Spleen (tissue), 11 donors: ENCODE measurements at regions not wholly inside any gene's neighbourhood (a gene's known extent, or its start where the extent isn't known, plus 50 kb on each side); places are given as distances from the start of the nearest gene placed in this dataset.

Experiments
- DNase-seq: peaks from one replicate; pipeline ENCODE4 v3.0.0-alpha.2; 2020
- H3K27ac ChIP-seq, 8 donors: fragments of 200-600 bp; sonication (generic) in 7 of 8; 1 replicate in 4 of 8; 2 replicates in 4 of 8; pipeline versions ENCODE4 v1.5.0 to v1.8.0; 2016 to 2021; ENCODE audit warnings: inconsistent platforms in 4 of 8, mild to moderate bottlenecking in 4 of 8, moderate library complexity in 1 of 8
- H3K27me3 ChIP-seq, 7 donors: fragments of 200-600 bp; sonication (generic) in 6 of 7; replicated peaks in 1 of 7; 1 replicate in 4 of 7; 2 replicates in 3 of 7; pipeline versions ENCODE4 v1.5.0 to v1.8.0; 2016 to 2021; ENCODE audit warnings: inconsistent platforms in 3 of 7, mild to moderate bottlenecking in 1 of 7
- H3K36me3 ChIP-seq, 6 donors: fragments of 200-600 bp; sonication (generic) in 5 of 6; 1 replicate in 4 of 6; 2 replicates in 2 of 6; pipeline versions ENCODE4 v1.5.0 to v1.8.0; 2016 to 2021; ENCODE audit warnings: inconsistent platforms in 2 of 6
- H3K4me1 ChIP-seq, 6 donors: fragments of 200-600 bp; sonication (generic) in 5 of 6; 1 replicate in 3 of 6; 2 replicates in 3 of 6; pipeline versions ENCODE4 v1.5.0 to v1.8.0; 2016 to 2021; ENCODE audit warnings: inconsistent platforms in 3 of 6
- H3K4me3 ChIP-seq, 8 donors: fragments of 200-600 bp; sonication (generic) in 7 of 8; 1 replicate in 4 of 8; 2 replicates in 4 of 8; pipeline versions ENCODE4 v1.5.0 to v1.8.0; 2016 to 2021; ENCODE audit warnings: inconsistent platforms in 4 of 8, mild to moderate bottlenecking in 4 of 8, moderate library complexity in 2 of 8
- H3K9me3 ChIP-seq, 8 donors: fragments of 200-600 bp; sonication (generic) in 7 of 8; 1 replicate in 4 of 8; 2 replicates in 4 of 8; pipeline versions ENCODE4 v1.5.0 to v1.8.0; 2016 to 2021; ENCODE audit warnings: inconsistent platforms in 4 of 8
- CTCF ChIP-seq, 11 experiments: fragments of 200-600 bp in 7 of 11; fragments of 450-650 bp in 4 of 11; sonication (generic) in 4 of 11; IDR thresholded peaks in 8 of 11; conservative IDR thresholded peaks in 3 of 11; 1 replicate in 7 of 11; 2 replicates in 4 of 11; pipeline versions ENCODE4 v1.4.0 to v1.8.0; 2016 to 2021; ENCODE audit warnings: antibody characterized with exemption in 11 of 11, inconsistent platforms in 4 of 11, mild to moderate bottlenecking in 1 of 11
- POLR2A ChIP-seq, 3 donors: fragments of 450-650 bp; IDR thresholded peaks; one replicate each; pipeline ENCODE4 v1.5.1; 2017; ENCODE audit warnings: antibody characterized with exemption in 3 of 3, mild to moderate bottlenecking in 1 of 3
- POLR2AphosphoS5 ChIP-seq, 3 donors: sonication (generic); formaldehyde crosslinking; IDR thresholded peaks; one replicate each; pipeline ENCODE4 v1.5.1; 2017; ENCODE audit warnings: antibody characterized with exemption in 3 of 3
- WGBS, 5 donors: extraction: QIAGEN DNeasy Blood & Tissue Kit in 3 of 5; methylation state at CpG; one replicate each; pipeline versions ENCODE4 v1.1.5 to v1.1.7; 2013 to 2018; 5-methylcytosine and 5-hydroxymethylcytosine counted together
- intact Hi-C: fragments of 100-400 bp; cut with DNase I; formaldehyde crosslinking; loops from one replicate; pipeline ENCODE4 v1.15.0; 2023; ENCODE audit warnings: low total_unique reads
- donor health status: healthy with polysubstance abuse.
- donor health status: DM: no; HTN: no; CAD: no; lungs with moderate emphysema.
- donor health status: DM: no; HTN: no; CAD: no.
- donor health status: Bipolar disorder and iron deficiency.
- donor health status: healthy.
- donor health status: DM: no; HTN: no; CAD: no.
- donor health status: DM: yes; HTN: yes; CAD: no.

DNA sequence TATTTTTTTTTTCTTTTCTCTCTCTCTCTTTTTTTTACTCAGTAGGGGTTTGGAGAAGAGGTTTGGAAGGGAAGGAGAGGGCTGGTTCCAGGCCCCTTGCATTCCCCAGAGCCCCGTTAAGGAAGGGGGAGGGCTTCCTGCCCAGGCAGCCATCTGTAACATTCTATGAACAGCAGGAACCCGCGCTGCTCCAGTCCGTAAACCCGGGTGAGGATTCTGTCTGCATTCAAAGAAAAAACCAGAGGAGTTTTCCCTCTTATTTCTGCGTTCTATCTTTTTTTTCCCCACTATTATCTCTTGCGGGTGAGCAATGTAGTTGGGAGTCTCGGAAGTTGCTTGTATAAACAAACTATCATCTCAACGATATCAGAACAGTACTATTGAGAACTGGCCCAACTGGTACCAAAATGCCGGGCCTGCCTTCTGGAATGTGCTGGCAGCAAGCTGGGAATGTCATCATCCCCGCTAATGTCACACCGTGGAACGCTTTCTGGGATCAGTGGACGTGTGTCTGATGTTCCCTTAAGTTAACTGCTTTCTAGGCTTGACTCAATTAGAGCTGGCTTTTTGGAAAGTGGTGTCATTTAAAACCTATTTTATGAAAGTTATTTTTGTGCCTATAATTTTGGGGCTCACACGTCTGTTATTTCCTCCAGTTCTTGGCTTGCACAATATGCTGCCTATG lies 153.1 kb upstream of the MEOX2 start:
- intact Hi-C loops = no loop called here

GRCh38 chr7:15838265-15838664 lies 151.8 kb upstream of the MEOX2 start:
- intact Hi-C loops = no loop called here
- peaks cover 0 to 7% (median 0%) of the 10 kb centered on the region in 6 donors for H3K4me1 ChIP-seq
- no peak for DNase-seq
- 80 to 91% (median 86%) methylated on average over 2 of the region's 2 CpGs for WGBS, 5 donors
- H3K36me3 ChIP-seq = no peaks in the 10 kb centered on the region
- no peaks in the 10 kb centered on the region for H3K27me3 ChIP-seq
- no peaks in the 10 kb centered on the region for H3K9me3 ChIP-seq
- TF ChIP-seq POLR2A (IDR thresholded peaks at IDR 0.05) (no peak), POLR2AphosphoS5 (IDR thresholded peaks at IDR 0.05) (no peak), CTCF (IDR thresholded peaks at IDR 0.05 in 8 of 11, conservative IDR thresholded peaks at IDR 0.05 in 3 of 11) (no peak)
- no peak overlapping the region for H3K4me3 ChIP-seq
- no peak overlapping the region for H3K27ac ChIP-seq

More for the DNA sequence above, 153.1 kb upstream of the MEOX2 start:
- Histone ChIP-seq H3K27me3 (no peaks in the 10 kb centered on the region), H3K36me3 (no peaks in the 10 kb centered on the region), H3K4me3 (peak overlapping the region in 2 of 8 donors; percentile 4 to 41), H3K9me3 (no peaks in the 10 kb centered on the region), H3K4me1 (peaks cover 0 to 7% (median 0%) of the 10 kb centered on the region in 6 donors), H3K27ac (no peak overlapping the region)
- TF ChIP-seq CTCF (IDR thresholded peaks at IDR 0.05 in 8 of 11, conservative IDR thresholded peaks at IDR 0.05 in 3 of 11) (no peak), POLR2A (IDR thresholded peaks at IDR 0.05) (no peak), POLR2AphosphoS5 (IDR thresholded peaks at IDR 0.05) (no peak)
- DNase-seq = no peak
- WGBS, 5 donors = 20 to 33% (median 30%) methylated on average over 15 of the region's 15 CpGs

DNA sequence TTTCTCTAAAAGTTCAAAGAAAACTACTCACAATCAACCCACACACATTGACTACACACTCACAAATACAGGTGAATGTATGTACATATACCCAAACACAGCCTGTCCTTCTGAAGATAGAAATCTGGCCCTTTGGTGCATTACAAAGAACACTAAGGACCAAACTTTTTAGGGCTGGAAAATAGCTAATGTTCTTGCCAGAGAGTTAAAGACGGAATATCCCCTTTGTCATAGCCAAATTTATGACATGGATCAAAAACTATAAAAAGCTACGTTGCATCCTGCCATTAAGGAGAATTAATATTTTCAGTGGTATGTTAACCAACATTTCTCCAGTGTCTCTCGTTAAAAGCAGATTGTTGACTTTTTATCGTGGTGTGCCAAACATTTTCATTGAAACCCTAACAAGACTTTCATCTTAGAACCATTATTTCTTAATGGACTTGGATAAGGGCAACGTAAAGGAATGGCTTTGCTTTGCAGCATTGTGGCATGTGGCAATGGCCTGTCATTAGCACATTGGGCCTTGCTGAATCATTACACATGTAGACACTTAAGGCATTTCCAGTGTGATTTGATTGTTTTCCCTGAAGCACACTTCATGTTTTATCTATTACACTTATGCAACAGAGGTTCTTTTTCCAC lies 150.9 kb upstream of the MEOX2 start:
- TF ChIP-seq CTCF (IDR thresholded peaks at IDR 0.05 in 8 of 11, conservative IDR thresholded peaks at IDR 0.05 in 3 of 11) (no peak), POLR2AphosphoS5 (IDR thresholded peaks at IDR 0.05) (no peak), POLR2A (IDR thresholded peaks at IDR 0.05) (no peak)
- no peaks in the 10 kb centered on the region for H3K27me3 ChIP-seq
- H3K4me3 ChIP-seq = no peak overlapping the region
- 68 to 87% (median 77%) methylated on average over 5 of the region's 5 CpGs for WGBS, 5 donors
- DNase-seq = no peak
- H3K9me3 ChIP-seq = no peaks in the 10 kb centered on the region
- intact Hi-C loops = no loop called here
- peaks cover 0 to 7% (median 0%) of the 10 kb centered on the region in 6 donors for H3K4me1 ChIP-seq
- no peaks in the 10 kb centered on the region for H3K36me3 ChIP-seq
- H3K27ac ChIP-seq = no peak overlapping the region

DNA sequence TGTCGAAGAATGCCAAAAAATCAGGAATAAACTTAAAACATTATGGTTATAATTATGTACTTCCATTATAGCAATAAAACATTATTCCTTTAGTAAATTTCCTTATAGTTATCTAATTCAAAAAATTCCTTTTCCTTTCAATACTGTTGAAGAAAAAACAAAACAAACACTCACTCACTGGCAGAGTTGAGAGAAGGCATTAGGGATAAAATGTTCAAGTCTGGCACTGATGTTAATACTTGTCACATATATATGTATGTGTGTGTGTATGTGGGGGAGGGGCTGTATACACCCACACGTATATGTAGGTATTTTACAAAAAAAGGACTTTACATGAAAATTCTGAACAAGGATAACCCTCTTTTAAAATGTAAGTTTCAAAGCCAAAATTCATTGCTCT lies 150.2 kb upstream of the MEOX2 start:
- Histone ChIP-seq H3K4me1 (peaks cover 0 to 7% (median 0%) of the 10 kb centered on the region in 6 donors), H3K36me3 (no peaks in the 10 kb centered on the region), H3K4me3 (no peak overlapping the region), H3K9me3 (no peaks in the 10 kb centered on the region), H3K27me3 (no peaks in the 10 kb centered on the region), H3K27ac (no peak overlapping the region)
- TF ChIP-seq POLR2AphosphoS5 (IDR thresholded peaks at IDR 0.05) = no peak
- no peak for TF ChIP-seq CTCF (IDR thresholded peaks at IDR 0.05 in 8 of 11, conservative IDR thresholded peaks at IDR 0.05 in 3 of 11)
- TF ChIP-seq POLR2A (IDR thresholded peaks at IDR 0.05) = no peak
- 79 to 92% (median 87%) methylated on average over 2 of the region's 2 CpGs for WGBS, 5 donors
- intact Hi-C loops = no loop called here
- DNase-seq = no peak
